ENCODE measurements at regions not wholly inside any gene's neighbourhood (a gene's known extent, or its start where the extent isn't known, plus 50 kb on each side); places are given as distances from the start of the nearest gene placed in this dataset.

GRCh38 chr11:10926801-10927211, 69.0 kb upstream of the ZBED5 start:
- Histone ChIP-seq H3K4me3 (ENCODE audit: low read length) (no peak overlapping the region), H3K4me1 (ENCODE audit: insufficient read depth, low read length) (no peaks in the 10 kb centered on the region; the same call in none of the 2 replicates), H3K9me3 (ENCODE audit: insufficient read depth, low read depth, low read length) (no peaks in the 10 kb centered on the region), H3K27ac (ENCODE audit: low read length) (no peak overlapping the region), H3K27me3 (ENCODE audit: insufficient read depth, low read length) (peaks cover 25% of the 10 kb centered on the region), H3K36me3 (ENCODE audit: insufficient read depth, low read depth, low read length) (no peaks in the 10 kb centered on the region), H3K9ac (ENCODE audit: low read depth, low read length) (no peak overlapping the region)

GRCh38 chr11:10925149-10925926, 67.5 kb upstream of the ZBED5 start:
- Histone ChIP-seq H3K4me3 (ENCODE audit: low read length) (no peak overlapping the region), H3K9ac (ENCODE audit: low read depth, low read length) (no peak overlapping the region), H3K27ac (ENCODE audit: low read length) (no peak overlapping the region), H3K9me3 (ENCODE audit: insufficient read depth, low read depth, low read length) (no peaks in the 10 kb centered on the region), H3K36me3 (ENCODE audit: insufficient read depth, low read depth, low read length) (no peaks in the 10 kb centered on the region), H3K4me1 (ENCODE audit: insufficient read depth, low read length) (no peaks in the 10 kb centered on the region; the same call in none of the 2 replicates), H3K27me3 (ENCODE audit: insufficient read depth, low read length) (peaks cover 19% of the 10 kb centered on the region)

GRCh38 chr11:10923882-10924281, 66.0 kb upstream of the ZBED5 start:
- H3K9ac ChIP-seq (ENCODE audit: low read depth, low read length), result no peak overlapping the region
- H3K27ac ChIP-seq (ENCODE audit: low read length), result no peak overlapping the region

GRCh38 chr11:10922892-10923291, 65.0 kb upstream of the ZBED5 start:
- Histone ChIP-seq H3K4me3 (ENCODE audit: low read length) (no peak overlapping the region), H3K27ac (ENCODE audit: low read length) (no peak overlapping the region), H3K9ac (ENCODE audit: low read depth, low read length) (no peak overlapping the region), H3K4me1 (ENCODE audit: insufficient read depth, low read length) (no peaks in the 10 kb centered on the region; the same call in none of the 2 replicates), H3K27me3 (ENCODE audit: insufficient read depth, low read length) (no peaks in the 10 kb centered on the region), H3K9me3 (ENCODE audit: insufficient read depth, low read depth, low read length) (peaks cover 6% of the 10 kb centered on the region; the same call in 1 of the 2 replicates), H3K36me3 (ENCODE audit: insufficient read depth, low read depth, low read length) (no peaks in the 10 kb centered on the region)

More at GRCh38 chr11:10923882-10924281, 66.0 kb upstream of the ZBED5 start:
- H3K36me3 ChIP-seq (ENCODE audit: insufficient read depth, low read depth, low read length), result no peaks in the 10 kb centered on the region
- H3K27me3 ChIP-seq (ENCODE audit: insufficient read depth, low read length), result peaks cover 5% of the 10 kb centered on the region
- no peaks in the 10 kb centered on the region for H3K9me3 ChIP-seq (ENCODE audit: insufficient read depth, low read depth, low read length)
- no peak overlapping the region for H3K4me3 ChIP-seq (ENCODE audit: low read length)
- H3K4me1 ChIP-seq (ENCODE audit: insufficient read depth, low read length), result no peaks in the 10 kb centered on the region; the same call in none of the 2 replicates

- Histone ChIP-seq H3K9me3 (ENCODE audit: insufficient read depth, low read depth, low read length) (peaks cover 13% of the 10 kb centered on the region), H3K4me3 (ENCODE audit: low read length) (no peak overlapping the region), H3K4me1 (ENCODE audit: insufficient read depth, low read length) (no peaks in the 10 kb centered on the region; the same call in 1 of the 2 replicates), H3K27ac (ENCODE audit: low read length) (no peak overlapping the region), H3K9ac (ENCODE audit: low read depth, low read length) (no peak overlapping the region), H3K27me3 (ENCODE audit: insufficient read depth, low read length) (no peaks in the 10 kb centered on the region), H3K36me3 (ENCODE audit: insufficient read depth, low read depth, low read length) (no peaks in the 10 kb centered on the region)
Measured at GRCh38 chr11:10920875-10921274, 63.0 kb upstream of the ZBED5 start.

GRCh38 chr11:10920205-10920604, 62.4 kb upstream of the ZBED5 start:
- Histone ChIP-seq H3K4me3 (ENCODE audit: low read length) (no peak overlapping the region), H3K27ac (ENCODE audit: low read length) (no peak overlapping the region), H3K9me3 (ENCODE audit: insufficient read depth, low read depth, low read length) (peaks cover 13% of the 10 kb centered on the region), H3K36me3 (ENCODE audit: insufficient read depth, low read depth, low read length) (no peaks in the 10 kb centered on the region), H3K27me3 (ENCODE audit: insufficient read depth, low read length) (no peaks in the 10 kb centered on the region), H3K9ac (ENCODE audit: low read depth, low read length) (no peak overlapping the region), H3K4me1 (ENCODE audit: insufficient read depth, low read length) (no peaks in the 10 kb centered on the region; the same call in 1 of the 2 replicates)

- H3K9me3 ChIP-seq (ENCODE audit: insufficient read depth, low read depth, low read length), result peaks cover 13% of the 10 kb centered on the region
- no peaks in the 10 kb centered on the region for H3K36me3 ChIP-seq (ENCODE audit: insufficient read depth, low read depth, low read length)
- H3K27ac ChIP-seq (ENCODE audit: low read length), result no peak overlapping the region
- H3K9ac ChIP-seq (ENCODE audit: low read depth, low read length), result no peak overlapping the region
- no peak overlapping the region for H3K4me3 ChIP-seq (ENCODE audit: low read length)
- H3K4me1 ChIP-seq (ENCODE audit: insufficient read depth, low read length), result no peaks in the 10 kb centered on the region
- no peaks in the 10 kb centered on the region for H3K27me3 ChIP-seq (ENCODE audit: insufficient read depth, low read length)
Measured at GRCh38 chr11:10918698-10919097, 60.8 kb upstream of the ZBED5 start.

GRCh38 chr11:10918275-10918674, 60.4 kb upstream of the ZBED5 start:
- Histone ChIP-seq H3K9me3 (ENCODE audit: insufficient read depth, low read depth, low read length) (peaks cover 13% of the 10 kb centered on the region), H3K27me3 (ENCODE audit: insufficient read depth, low read length) (no peaks in the 10 kb centered on the region), H3K9ac (ENCODE audit: low read depth, low read length) (no peak overlapping the region), H3K4me3 (ENCODE audit: low read length) (no peak overlapping the region), H3K4me1 (ENCODE audit: insufficient read depth, low read length) (no peaks in the 10 kb centered on the region), H3K27ac (ENCODE audit: low read length) (no peak overlapping the region), H3K36me3 (ENCODE audit: insufficient read depth, low read depth, low read length) (no peaks in the 10 kb centered on the region)

- Histone ChIP-seq H3K4me1 (ENCODE audit: insufficient read depth, low read length) (no peaks in the 10 kb centered on the region), H3K9ac (ENCODE audit: low read depth, low read length) (no peak overlapping the region), H3K9me3 (ENCODE audit: insufficient read depth, low read depth, low read length) (peaks cover 13% of the 10 kb centered on the region), H3K4me3 (ENCODE audit: low read length) (no peak overlapping the region), H3K27ac (ENCODE audit: low read length) (no peak overlapping the region), H3K27me3 (ENCODE audit: insufficient read depth, low read length) (no peaks in the 10 kb centered on the region), H3K36me3 (ENCODE audit: insufficient read depth, low read depth, low read length) (no peaks in the 10 kb centered on the region)
Measured at GRCh38 chr11:10917802-10918201, 59.9 kb upstream of the ZBED5 start.

- Histone ChIP-seq H3K9ac (ENCODE audit: low read depth, low read length) (no peak overlapping the region), H3K4me3 (ENCODE audit: low read length) (no peak overlapping the region), H3K4me1 (ENCODE audit: insufficient read depth, low read length) (peaks cover 8% of the 10 kb centered on the region; the same call in 1 of the 2 replicates), H3K36me3 (ENCODE audit: insufficient read depth, low read depth, low read length) (no peaks in the 10 kb centered on the region), H3K9me3 (ENCODE audit: insufficient read depth, low read depth, low read length) (peaks cover 13% of the 10 kb centered on the region), H3K27me3 (ENCODE audit: insufficient read depth, low read length) (no peaks in the 10 kb centered on the region), H3K27ac (ENCODE audit: low read length) (no peak overlapping the region)
Measured at GRCh38 chr11:10916665-10917064, 58.8 kb upstream of the ZBED5 start.

GRCh38 chr11:10914050-10914449, 56.2 kb upstream of the ZBED5 start:
- H3K4me1 ChIP-seq (ENCODE audit: insufficient read depth, low read length), result peaks cover 8% of the 10 kb centered on the region; the same call in 1 of the 2 replicates
- H3K27ac ChIP-seq (ENCODE audit: low read length), result no peak overlapping the region
- H3K36me3 ChIP-seq (ENCODE audit: insufficient read depth, low read depth, low read length), result no peaks in the 10 kb centered on the region
- peaks cover 13% of the 10 kb centered on the region for H3K9me3 ChIP-seq (ENCODE audit: insufficient read depth, low read depth, low read length)
- no peak overlapping the region for H3K4me3 ChIP-seq (ENCODE audit: low read length)
- no peaks in the 10 kb centered on the region for H3K27me3 ChIP-seq (ENCODE audit: insufficient read depth, low read length)
- no peak overlapping the region for H3K9ac ChIP-seq (ENCODE audit: low read depth, low read length)

- Histone ChIP-seq H3K9me3 (ENCODE audit: insufficient read depth, low read depth, low read length) (peaks cover 9% of the 10 kb centered on the region), H3K27me3 (ENCODE audit: insufficient read depth, low read length) (no peaks in the 10 kb centered on the region), H3K4me1 (ENCODE audit: insufficient read depth, low read length) (peaks cover 10% of the 10 kb centered on the region; the same call in 1 of the 2 replicates), H3K27ac (ENCODE audit: low read length) (no peak overlapping the region), H3K36me3 (ENCODE audit: insufficient read depth, low read depth, low read length) (no peaks in the 10 kb centered on the region), H3K9ac (ENCODE audit: low read depth, low read length) (no peak overlapping the region), H3K4me3 (ENCODE audit: low read length) (no peak overlapping the region)
Measured at GRCh38 chr11:10913075-10913474, 55.2 kb upstream of the ZBED5 start.

Measured in iPS-20b (cell line).